ENCODE measurements at regions not wholly inside any gene's neighbourhood (a gene's known extent, or its start where the extent isn't known, plus 50 kb on each side); places are given as distances from the start of the nearest gene placed in this dataset.

- no peaks in the 10 kb centered on the region for H3K36me3 ChIP-seq (ENCODE audit: control insufficient read depth, insufficient read depth, low read length)
These were observed 236.7 kb upstream of the CIBAR2 start for GRCh38 chr16:85348911-85349334.

GRCh38 chr16:85349365-85350145, 237.3 kb upstream of the CIBAR2 start:
- Histone ChIP-seq H2BK5ac (ENCODE audit: low read length) (no peak overlapping the region), H3K27ac (ENCODE audit: low read depth, low read length) (no peak overlapping the region), H4K5ac (ENCODE audit: low read length) (no peak overlapping the region), H3K4me3 (ENCODE audit: low read length) (no peak overlapping the region), H3K36me3 (ENCODE audit: control insufficient read depth, insufficient read depth, low read length) (no peaks in the 10 kb centered on the region), H3K18ac (ENCODE audit: low read length) (no peak overlapping the region), H3K56ac (ENCODE audit: low read length) (no peak overlapping the region), H3K4ac (ENCODE audit: low read depth, low read length) (no peak overlapping the region), H3K4me1 (ENCODE audit: control insufficient read depth, low read depth, low read length) (no peaks in the 10 kb centered on the region), H2AK5ac (ENCODE audit: low read length) (no peak overlapping the region), H2BK120ac (ENCODE audit: low read depth, low read length) (no peak overlapping the region), H4K8ac (ENCODE audit: low read depth, low read length) (no peak overlapping the region), H3K9ac (ENCODE audit: low read length) (no peak overlapping the region), H3K27me3 (ENCODE audit: insufficient read depth, low read length, poor library complexity) (no peaks in the 10 kb centered on the region), H3K79me2 (ENCODE audit: control insufficient read depth, insufficient read depth, low read length) (no peaks in the 10 kb centered on the region), H2BK15ac (replicated peaks; ENCODE audit: low read depth) (no peak overlapping the region), H3K79me1 (ENCODE audit: low read length) (peaks cover 2% of the 10 kb centered on the region), H3K23ac (ENCODE audit: low read length) (peak overlapping the region; percentile 80), H3K4me2 (ENCODE audit: low read length) (no peak overlapping the region)
- WGBS (ENCODE audit: extremely low coverage, insufficient coverage, low lambda C conversion rate) = no CpG with 5 or more reads among the region's 26 CpGs
- DNase-seq = no peak

More at GRCh38 chr16:85348911-85349334, 236.7 kb upstream of the CIBAR2 start:
- no peaks in the 10 kb centered on the region for H3K79me2 ChIP-seq (ENCODE audit: control insufficient read depth, insufficient read depth, low read length)
- no peak overlapping the region for H3K4me3 ChIP-seq (ENCODE audit: low read length)
- H4K5ac ChIP-seq (ENCODE audit: low read length) = no peak overlapping the region
- no peak overlapping the region for H4K8ac ChIP-seq (ENCODE audit: low read depth, low read length)
- H3K27me3 ChIP-seq (ENCODE audit: insufficient read depth, low read length, poor library complexity) = no peaks in the 10 kb centered on the region
- peaks cover 2% of the 10 kb centered on the region for H3K79me1 ChIP-seq (ENCODE audit: low read length)
- no peak overlapping the region for H2AK5ac ChIP-seq (ENCODE audit: low read length)
- no peak overlapping the region for H3K4ac ChIP-seq (ENCODE audit: low read depth, low read length)
- H3K56ac ChIP-seq (ENCODE audit: low read length) = no peak overlapping the region
- no peak overlapping the region for H3K23ac ChIP-seq (ENCODE audit: low read length)
- H2BK120ac ChIP-seq (ENCODE audit: low read depth, low read length) = no peak overlapping the region
- no peak overlapping the region for H2BK5ac ChIP-seq (ENCODE audit: low read length)
- WGBS (ENCODE audit: extremely low coverage, insufficient coverage, low lambda C conversion rate) = no CpG with 5 or more reads among the region's 21 CpGs
- no peak overlapping the region for H3K9ac ChIP-seq (ENCODE audit: low read length)
- H3K4me2 ChIP-seq (ENCODE audit: low read length) = no peak overlapping the region
- H3K18ac ChIP-seq (ENCODE audit: low read length) = no peak overlapping the region
- H3K4me1 ChIP-seq (ENCODE audit: control insufficient read depth, low read depth, low read length) = no peaks in the 10 kb centered on the region
- DNase-seq = no peak
- H3K27ac ChIP-seq (ENCODE audit: low read depth, low read length) = no peak overlapping the region
- H2BK15ac ChIP-seq (replicated peaks; ENCODE audit: low read depth) = no peak overlapping the region

- no peaks in the 10 kb centered on the region for H3K79me2 ChIP-seq (ENCODE audit: control insufficient read depth, insufficient read depth, low read length)
- no peak overlapping the region for H3K4me2 ChIP-seq (ENCODE audit: low read length)
- no peak overlapping the region for H3K4me3 ChIP-seq (ENCODE audit: low read length)
- no peak for DNase-seq
- H3K9ac ChIP-seq (ENCODE audit: low read length) = no peak overlapping the region
- H3K27ac ChIP-seq (ENCODE audit: low read depth, low read length) = no peak overlapping the region
- no peaks in the 10 kb centered on the region for H3K36me3 ChIP-seq (ENCODE audit: control insufficient read depth, insufficient read depth, low read length)
- H4K5ac ChIP-seq (ENCODE audit: low read length) = no peak overlapping the region
- H3K27me3 ChIP-seq (ENCODE audit: insufficient read depth, low read length, poor library complexity) = no peaks in the 10 kb centered on the region
- no peak overlapping the region for H3K56ac ChIP-seq (ENCODE audit: low read length)
- H2BK5ac ChIP-seq (ENCODE audit: low read length) = no peak overlapping the region
- H2AK5ac ChIP-seq (ENCODE audit: low read length) = no peak overlapping the region
- no peak overlapping the region for H2BK15ac ChIP-seq (replicated peaks; ENCODE audit: low read depth)
- no CpG with 5 or more reads among the region's 10 CpGs for WGBS (ENCODE audit: extremely low coverage, insufficient coverage, low lambda C conversion rate)
- peaks cover 2% of the 10 kb centered on the region for H3K79me1 ChIP-seq (ENCODE audit: low read length)
- H3K4me1 ChIP-seq (ENCODE audit: control insufficient read depth, low read depth, low read length) = no peaks in the 10 kb centered on the region
- no peak overlapping the region for H2BK120ac ChIP-seq (ENCODE audit: low read depth, low read length)
- no peak overlapping the region for H3K4ac ChIP-seq (ENCODE audit: low read depth, low read length)
- no peak overlapping the region for H3K23ac ChIP-seq (ENCODE audit: low read length)
- no peak overlapping the region for H4K8ac ChIP-seq (ENCODE audit: low read depth, low read length)
- H3K18ac ChIP-seq (ENCODE audit: low read length) = no peak overlapping the region
These were observed 238.0 kb upstream of the CIBAR2 start for GRCh38 chr16:85350146-85350728.

- H2BK15ac ChIP-seq (replicated peaks; ENCODE audit: low read depth) = no peak overlapping the region
- no peak overlapping the region for H3K4me3 ChIP-seq (ENCODE audit: low read length)
- no peak overlapping the region for H3K9ac ChIP-seq (ENCODE audit: low read length)
- H3K4ac ChIP-seq (ENCODE audit: low read depth, low read length) = no peak overlapping the region
- no peaks in the 10 kb centered on the region for H3K27me3 ChIP-seq (ENCODE audit: insufficient read depth, low read length, poor library complexity)
- DNase-seq = no peak
- H2BK5ac ChIP-seq (ENCODE audit: low read length) = no peak overlapping the region
- no peak overlapping the region for H2BK120ac ChIP-seq (ENCODE audit: low read depth, low read length)
- H3K4me2 ChIP-seq (ENCODE audit: low read length) = no peak overlapping the region
- H3K23ac ChIP-seq (ENCODE audit: low read length) = no peak overlapping the region
- H3K4me1 ChIP-seq (ENCODE audit: control insufficient read depth, low read depth, low read length) = no peaks in the 10 kb centered on the region
- H2AK5ac ChIP-seq (ENCODE audit: low read length) = no peak overlapping the region
- H3K27ac ChIP-seq (ENCODE audit: low read depth, low read length) = no peak overlapping the region
- H3K79me1 ChIP-seq (ENCODE audit: low read length) = no peaks in the 10 kb centered on the region
- H3K18ac ChIP-seq (ENCODE audit: low read length) = no peak overlapping the region
- no peaks in the 10 kb centered on the region for H3K36me3 ChIP-seq (ENCODE audit: control insufficient read depth, insufficient read depth, low read length)
- H4K5ac ChIP-seq (ENCODE audit: low read length) = no peak overlapping the region
- no CpG with 5 or more reads among the region's 4 CpGs for WGBS (ENCODE audit: extremely low coverage, insufficient coverage, low lambda C conversion rate)
- H3K79me2 ChIP-seq (ENCODE audit: control insufficient read depth, insufficient read depth, low read length) = no peaks in the 10 kb centered on the region
- no peak overlapping the region for H3K56ac ChIP-seq (ENCODE audit: low read length)
- no peak overlapping the region for H4K8ac ChIP-seq (ENCODE audit: low read depth, low read length)
These were observed 238.7 kb upstream of the CIBAR2 start for GRCh38 chr16:85350973-85351372.

- H3K27ac ChIP-seq (ENCODE audit: low read depth, low read length) = no peak overlapping the region
- H3K4me1 ChIP-seq (ENCODE audit: control insufficient read depth, low read depth, low read length) = no peaks in the 10 kb centered on the region
- no peak overlapping the region for H2BK120ac ChIP-seq (ENCODE audit: low read depth, low read length)
- H3K56ac ChIP-seq (ENCODE audit: low read length) = no peak overlapping the region
- H3K4ac ChIP-seq (ENCODE audit: low read depth, low read length) = no peak overlapping the region
- H4K8ac ChIP-seq (ENCODE audit: low read depth, low read length) = no peak overlapping the region
- H3K36me3 ChIP-seq (ENCODE audit: control insufficient read depth, insufficient read depth, low read length) = no peaks in the 10 kb centered on the region
- no peak overlapping the region for H2BK15ac ChIP-seq (replicated peaks; ENCODE audit: low read depth)
- no peaks in the 10 kb centered on the region for H3K79me1 ChIP-seq (ENCODE audit: low read length)
- H3K9ac ChIP-seq (ENCODE audit: low read length) = no peak overlapping the region
- H3K4me2 ChIP-seq (ENCODE audit: low read length) = no peak overlapping the region
- no CpG with 5 or more reads among the region's 10 CpGs for WGBS (ENCODE audit: extremely low coverage, insufficient coverage, low lambda C conversion rate)
- H4K5ac ChIP-seq (ENCODE audit: low read length) = no peak overlapping the region
- H3K18ac ChIP-seq (ENCODE audit: low read length) = no peak overlapping the region
- H2AK5ac ChIP-seq (ENCODE audit: low read length) = no peak overlapping the region
- H2BK5ac ChIP-seq (ENCODE audit: low read length) = no peak overlapping the region
- no peak overlapping the region for H3K4me3 ChIP-seq (ENCODE audit: low read length)
- H3K79me2 ChIP-seq (ENCODE audit: control insufficient read depth, insufficient read depth, low read length) = no peaks in the 10 kb centered on the region
- H3K23ac ChIP-seq (ENCODE audit: low read length) = no peak overlapping the region
- H3K27me3 ChIP-seq (ENCODE audit: insufficient read depth, low read length, poor library complexity) = no peaks in the 10 kb centered on the region
- DNase-seq = no peak
These were observed 240.7 kb upstream of the CIBAR2 start for GRCh38 chr16:85353013-85353412.

Measured in mesendoderm (in vitro differentiated cells).